RPMI8226 (cell line): ENCODE measurements at regions not wholly inside any gene's neighbourhood (a gene's known extent, or its start where the extent isn't known, plus 50 kb on each side); places are given as distances from the start of the nearest gene placed in this dataset.

ENCODE experiments used
- DNase-seq: peaks from one replicate; pipeline ENCODE4 v3.0.0-alpha.2; 2015

DNA sequence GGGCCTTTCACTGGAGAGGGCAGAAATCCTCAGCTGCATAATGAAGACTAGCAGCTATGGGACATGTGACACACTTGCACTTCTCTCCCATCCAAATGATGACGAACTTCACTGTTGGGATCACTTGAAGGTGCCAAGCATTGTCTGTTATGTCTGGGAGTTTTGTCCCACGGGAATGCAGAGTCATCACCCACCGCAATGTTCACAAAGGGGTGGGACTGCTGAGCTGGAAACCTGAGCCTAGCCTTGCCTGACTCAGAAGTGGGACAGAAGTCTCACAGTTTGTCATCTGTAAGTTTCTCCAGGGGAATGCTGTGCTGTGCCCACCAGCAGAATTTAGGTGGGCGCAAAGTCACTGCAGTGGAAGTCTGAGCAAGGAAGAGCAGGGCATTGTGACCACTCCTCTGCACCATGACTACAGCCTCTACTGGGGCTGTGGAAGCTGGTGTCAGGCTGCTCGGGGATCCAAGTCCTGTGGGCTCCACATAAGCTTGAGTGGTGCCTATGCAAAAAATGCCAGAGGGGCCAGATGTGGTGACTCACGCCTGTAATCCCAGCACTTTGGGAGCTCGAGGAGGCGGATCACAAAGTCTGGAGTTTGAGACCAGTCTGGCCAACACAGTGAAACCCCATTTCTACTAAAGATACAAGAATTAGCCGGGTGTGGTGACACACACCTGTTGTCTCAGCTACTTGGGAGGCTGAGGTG lies 472.0 kb upstream of the CNTNAP2 start:
- DNase-seq: no peak

DNA sequence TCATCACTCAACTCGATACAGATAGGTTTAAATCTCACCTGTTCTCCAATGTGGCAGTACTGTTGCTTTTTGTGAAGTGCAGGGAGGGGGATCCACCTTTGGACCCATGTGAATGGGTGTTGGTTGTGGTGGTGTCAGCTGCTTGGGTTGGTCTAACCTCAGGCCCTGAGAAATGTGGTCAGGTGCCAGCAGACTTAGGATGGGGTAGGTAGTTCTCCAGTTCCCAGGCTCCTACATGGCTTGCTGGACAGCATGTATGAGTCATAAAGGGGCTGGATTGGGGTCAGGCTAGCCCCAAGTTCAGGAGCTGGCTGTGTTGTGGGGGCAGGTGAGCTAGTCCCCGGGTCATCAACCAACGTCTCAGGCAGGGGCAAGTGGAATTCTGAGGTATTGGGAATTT lies 472.6 kb upstream of the CNTNAP2 start:
- DNase-seq: no peak

DNA sequence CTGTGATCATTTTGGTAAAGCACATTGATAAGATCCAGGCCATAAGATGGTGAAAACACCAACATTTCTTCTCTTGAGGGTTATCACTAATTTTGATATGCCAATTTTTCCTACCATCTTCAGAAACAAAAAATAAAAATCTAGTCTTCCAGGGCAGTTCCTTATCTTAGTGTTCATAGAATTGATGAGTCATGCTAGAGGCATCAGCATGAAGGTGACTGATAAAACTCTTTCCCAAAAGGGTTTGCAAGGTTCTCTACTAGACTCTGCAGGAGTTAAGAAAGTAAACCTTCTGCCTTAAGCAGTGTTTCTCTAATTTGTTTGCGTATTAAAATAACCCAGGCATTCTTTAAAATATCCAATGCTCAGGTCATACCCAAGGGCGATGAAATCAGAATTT lies 483.1 kb upstream of the CNTNAP2 start:
- no peak for DNase-seq

DNA sequence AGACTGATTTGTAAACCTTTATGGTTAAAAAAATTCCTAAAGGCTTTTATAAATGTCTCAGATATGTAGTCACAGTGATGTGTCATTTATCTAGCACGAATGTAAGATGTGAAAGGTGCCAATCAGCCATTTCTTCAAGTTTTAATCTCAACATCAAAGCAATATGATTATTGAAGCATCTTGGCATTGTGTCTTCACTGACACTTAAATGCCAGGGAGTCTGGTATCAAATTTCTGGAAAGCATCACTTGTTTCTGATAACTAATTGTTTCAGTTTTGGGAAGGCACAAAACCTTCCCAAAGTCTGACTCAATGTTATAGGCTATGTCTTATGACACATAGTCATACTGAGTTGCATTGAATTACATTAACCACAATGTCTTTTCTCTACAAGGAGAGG lies 492.0 kb upstream of the CNTNAP2 start:
- DNase-seq: no peak

DNA sequence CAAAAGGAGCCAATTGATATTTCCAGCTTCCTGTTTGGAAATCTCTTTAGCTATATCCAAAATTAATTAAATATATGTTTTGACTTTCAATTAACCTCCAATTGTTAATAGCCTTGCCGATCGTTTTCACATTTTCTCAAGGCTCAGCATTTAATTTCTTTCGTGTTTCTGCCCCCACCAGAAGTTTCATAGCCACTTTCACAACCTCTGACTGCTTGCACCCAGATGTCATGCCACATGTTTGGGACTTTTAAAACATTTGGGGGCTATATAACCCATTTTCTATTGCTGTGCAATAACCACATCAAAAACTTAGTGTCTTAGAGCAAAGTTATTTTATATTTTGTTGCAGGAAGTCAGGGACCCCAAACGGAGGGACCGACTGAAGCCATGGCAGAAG lies 510.6 kb upstream of the CNTNAP2 start:
- DNase-seq: no peak

DNA sequence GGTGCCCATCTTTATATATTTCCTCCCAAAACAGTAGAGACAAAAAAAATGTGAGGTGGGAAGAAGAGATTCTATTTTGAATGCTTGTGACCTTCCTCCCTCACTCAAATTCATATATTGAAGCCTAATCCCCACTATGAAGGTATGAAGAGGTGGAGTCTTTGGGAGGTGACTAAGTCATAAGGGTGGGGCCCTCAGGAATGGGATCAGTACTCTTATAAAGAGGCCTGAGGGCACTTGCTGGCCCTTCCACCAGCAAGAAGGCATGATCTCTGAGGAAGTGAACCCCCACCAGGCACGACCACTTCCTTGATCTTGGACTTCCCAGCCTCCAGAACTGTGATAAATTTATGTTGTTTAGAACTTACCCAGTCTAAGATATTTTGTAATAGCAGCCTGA lies 517.2 kb upstream of the CNTNAP2 start:
- DNase-seq: no peak

DNA sequence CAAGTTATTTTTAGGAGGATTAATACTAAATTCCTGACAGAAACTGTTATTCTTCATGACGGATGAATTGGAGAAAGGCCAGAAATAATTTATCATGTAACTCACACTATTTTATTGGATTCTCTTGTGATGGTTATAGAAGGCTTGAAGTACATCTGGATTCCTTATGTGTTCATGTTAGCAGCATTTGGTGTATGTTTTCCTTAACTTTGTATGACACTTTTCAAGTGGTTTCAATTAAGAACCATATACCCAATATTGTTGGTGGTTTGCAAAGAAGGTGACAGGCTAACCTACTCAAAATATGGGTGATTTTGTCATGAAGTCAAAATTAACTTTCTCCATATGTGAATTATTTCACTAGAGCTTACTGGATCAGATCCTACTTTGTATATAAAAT lies 532.2 kb upstream of the CNTNAP2 start:
- no peak for DNase-seq

DNA sequence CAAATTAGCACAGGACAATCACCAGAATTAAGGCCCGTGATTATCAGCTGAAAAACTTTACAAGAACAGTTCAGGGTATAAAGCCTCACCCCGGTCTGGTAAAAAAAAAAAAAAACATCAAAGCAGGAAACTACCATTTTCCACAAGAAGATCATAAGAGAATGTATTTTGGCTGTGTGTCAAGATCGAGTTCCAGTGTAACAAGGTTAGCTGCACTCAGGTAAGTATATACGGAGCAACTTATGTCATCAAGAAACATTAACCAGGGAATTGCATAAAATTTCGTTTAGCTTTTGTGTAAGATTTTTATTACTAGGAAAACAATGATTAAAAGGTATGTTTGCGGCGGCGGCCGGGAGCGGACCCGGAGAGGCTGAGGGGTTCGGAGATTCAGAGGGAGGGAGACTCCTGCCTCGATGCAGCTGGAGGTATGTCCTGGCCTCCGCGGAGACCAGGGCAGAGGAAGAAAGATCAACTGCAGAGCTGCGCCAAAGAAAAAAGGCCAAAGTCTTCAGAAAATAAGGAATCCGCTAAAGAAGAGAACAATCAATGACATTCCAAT lies 533.8 kb upstream of the CNTNAP2 start:
- no peak for DNase-seq

DNA sequence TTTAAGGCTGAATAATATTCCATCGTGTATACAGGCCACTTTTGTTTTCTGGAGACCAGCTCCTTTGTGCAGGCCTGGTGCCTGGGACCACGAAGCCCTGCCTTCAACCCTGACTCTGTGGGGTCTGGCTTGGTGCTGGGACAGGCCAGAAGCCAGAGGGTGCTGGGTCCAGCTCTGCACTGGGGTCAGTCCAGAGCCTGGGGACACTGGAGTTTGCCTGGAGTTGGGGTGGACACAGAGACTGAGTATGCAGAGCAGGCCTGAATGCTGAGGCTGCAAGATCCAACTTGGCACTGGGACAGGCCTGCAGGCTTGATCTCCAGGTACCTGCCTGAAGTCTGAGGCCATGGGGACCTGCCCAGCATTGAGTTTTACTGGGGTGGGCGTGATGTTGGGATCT lies 558.8 kb upstream of the CNTNAP2 start:
- no peak for DNase-seq

DNA sequence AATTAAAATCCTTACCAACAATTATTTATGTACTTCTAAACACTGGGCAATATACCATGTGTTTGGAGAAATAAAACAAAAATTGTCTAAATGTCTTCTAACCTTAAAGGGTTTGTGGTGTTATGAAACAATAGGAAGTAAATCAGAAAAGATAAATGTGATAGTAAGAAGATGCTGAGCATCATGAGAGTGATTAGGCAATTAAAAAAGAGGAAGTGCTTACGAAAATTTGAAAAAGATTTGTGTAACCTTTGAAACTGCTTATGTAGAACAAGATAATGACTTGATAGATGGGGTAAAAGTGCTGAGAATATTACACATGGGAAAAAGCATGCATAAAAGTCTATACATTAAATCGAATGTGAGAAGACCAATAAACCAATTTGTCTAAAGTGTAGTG lies 573.4 kb upstream of the CNTNAP2 start:
- no peak for DNase-seq

DNA sequence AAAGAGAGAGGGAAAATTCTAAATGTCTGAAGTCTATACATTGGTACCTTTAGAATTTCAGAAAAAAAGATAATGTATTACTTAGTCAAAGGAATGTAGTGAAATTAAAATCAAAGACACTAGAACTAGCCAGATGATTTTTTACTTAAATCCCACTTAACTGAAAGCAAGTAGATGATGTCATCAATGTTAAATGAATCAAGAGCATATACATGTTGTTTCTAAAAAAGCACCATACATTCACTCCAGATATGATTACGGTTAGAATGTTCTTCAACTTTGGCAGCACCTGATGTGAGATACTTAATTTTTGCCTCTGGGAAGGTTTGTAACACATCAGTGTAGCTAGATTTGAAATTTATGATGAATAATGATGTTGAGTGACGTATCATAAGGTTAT lies 576.7 kb upstream of the CNTNAP2 start:
- DNase-seq: no peak

DNA sequence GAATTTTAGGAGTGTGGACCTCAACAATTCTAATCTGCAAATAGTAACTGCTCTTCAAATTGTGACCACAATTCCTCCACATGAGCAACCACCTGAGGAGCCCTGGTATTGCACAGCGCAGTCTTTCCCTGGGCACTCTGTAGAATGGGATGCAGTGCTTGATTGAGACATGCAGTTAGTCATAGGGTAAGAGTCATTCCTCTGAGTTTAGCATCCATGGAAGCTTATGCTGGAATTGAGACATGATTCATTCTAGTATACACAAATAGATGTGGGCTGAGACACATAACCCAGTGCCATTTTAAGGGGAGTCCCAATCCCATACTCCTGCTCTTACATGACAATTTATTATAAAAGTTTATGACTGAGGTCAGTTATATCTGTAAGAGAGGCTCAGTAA lies 582.3 kb upstream of the CNTNAP2 start:
- DNase-seq: no peak

DNA sequence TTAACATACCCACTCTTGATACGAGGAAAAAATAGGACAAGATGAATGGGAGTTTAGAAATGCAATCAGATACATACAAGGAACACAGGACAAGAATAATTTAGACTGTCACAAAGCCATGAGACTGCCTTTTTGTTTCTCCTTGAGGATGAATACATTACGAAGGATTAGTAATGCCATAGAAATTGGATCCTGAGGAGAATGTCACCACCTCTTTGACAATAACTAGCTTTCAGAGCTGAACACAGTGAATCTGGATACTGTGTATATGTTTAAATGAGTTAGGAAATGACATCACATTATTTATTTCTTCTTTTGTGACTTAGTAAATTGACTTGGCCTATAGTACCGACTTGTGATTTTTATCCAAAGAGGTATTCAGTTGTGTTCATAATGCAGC lies 596.3 kb upstream of the CNTNAP2 start:
- no peak for DNase-seq

DNA sequence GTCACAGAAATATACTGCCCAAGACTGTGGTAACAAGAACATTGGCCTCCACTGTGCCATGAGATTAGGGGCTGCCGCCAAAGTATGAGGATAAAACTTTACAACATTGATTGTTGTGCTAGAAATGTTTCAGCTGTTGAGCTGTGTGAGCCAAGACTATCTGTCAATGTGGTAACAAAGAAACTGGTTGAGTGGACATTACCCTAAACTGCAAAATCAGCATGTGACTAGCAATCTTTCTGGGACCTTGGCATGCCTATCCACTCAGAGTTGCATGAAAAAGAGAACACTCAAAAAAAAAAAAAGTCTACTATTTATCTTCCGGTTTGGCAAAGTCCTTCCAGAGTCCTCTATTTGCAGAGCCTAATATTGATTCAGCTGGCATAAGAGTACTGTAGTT lies 605.6 kb upstream of the CNTNAP2 start:
- no peak for DNase-seq

DNA sequence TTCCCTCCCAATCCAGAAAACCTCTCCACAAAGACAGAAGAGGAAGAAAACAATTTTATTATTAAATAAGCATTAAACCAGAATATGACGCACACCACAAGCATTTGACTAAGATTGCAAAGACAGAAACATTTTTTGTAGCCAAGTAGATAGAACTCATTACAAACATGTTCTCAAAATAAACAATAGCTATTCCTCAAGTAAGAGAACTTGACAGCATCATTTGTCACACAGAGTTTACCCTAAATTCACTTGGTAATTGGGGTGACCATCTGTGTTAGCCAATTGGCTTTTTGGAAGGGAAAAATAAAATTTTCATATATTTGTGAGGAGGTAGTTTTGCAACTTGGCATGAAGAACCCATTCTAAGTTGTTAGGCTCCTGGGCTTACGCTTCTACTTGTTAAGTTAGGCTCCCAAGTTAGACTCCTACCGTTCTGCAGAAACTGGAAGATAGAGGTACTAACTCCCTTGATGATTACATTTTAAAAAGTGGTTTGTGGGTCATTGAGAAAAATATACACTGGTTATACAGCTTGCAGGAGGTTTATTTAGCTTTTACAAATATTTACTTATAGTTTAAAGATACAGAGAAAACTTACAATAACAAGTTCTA lies 618.6 kb upstream of the CNTNAP2 start:
- DNase-seq: no peak

DNA sequence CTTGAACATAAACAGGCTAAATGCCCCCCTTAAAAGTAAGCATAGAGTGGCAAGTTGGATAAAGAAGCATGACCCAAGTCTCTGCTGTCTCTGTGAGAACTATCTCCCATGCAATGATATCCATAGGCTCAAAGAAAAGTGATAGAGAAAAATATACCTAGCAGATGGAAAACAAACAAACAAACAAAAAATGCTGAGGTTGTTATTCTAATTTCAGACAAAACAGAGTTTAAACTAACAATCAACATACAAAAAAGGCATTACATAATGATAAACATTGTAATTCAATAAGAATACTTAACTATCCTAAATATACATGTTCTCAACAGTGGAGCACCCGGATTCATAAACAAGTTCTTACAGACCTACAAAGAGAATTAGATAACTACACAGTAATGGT lies 626.2 kb upstream of the CNTNAP2 start:
- DNase-seq: no peak

DNA sequence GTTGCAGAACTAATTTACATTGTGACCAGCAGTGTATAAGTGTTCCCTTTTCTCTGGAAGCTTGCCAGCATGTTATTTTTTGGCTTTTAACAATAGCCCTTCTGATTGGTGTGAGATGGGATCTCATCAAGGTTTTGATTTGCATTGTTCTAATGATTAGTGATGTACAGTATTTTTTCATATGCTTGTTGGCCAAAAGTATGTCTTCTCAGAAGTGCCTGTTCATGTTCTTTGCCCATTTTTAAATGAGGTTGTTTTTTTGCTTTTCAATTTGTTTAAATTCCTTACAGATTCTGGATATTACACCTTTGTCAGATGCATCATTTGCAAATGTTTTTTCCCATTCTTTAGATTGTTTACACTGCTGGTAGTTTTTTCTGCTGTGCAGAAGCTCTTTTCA lies 627.0 kb upstream of the CNTNAP2 start:
- DNase-seq: no peak

DNA sequence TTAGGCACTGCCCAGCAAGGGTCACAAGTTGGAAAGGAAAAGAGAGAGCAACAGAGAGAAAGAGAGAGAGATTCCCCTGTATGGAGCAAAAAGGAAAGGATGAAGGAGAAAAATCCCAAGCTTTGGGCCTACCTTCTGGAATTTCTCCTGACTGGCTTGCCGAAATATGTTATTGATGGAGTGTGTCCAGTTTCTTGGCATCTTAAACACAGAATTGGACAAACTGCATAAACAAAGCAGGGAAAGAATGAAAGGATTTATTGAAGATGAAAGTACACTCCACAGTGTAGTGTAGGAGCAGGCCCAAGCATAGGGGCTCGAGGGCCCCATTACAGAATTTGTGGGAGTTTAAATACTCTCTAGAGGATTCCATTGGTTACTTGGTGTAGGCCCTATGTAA lies 627.8 kb upstream of the CNTNAP2 start:
- DNase-seq: no peak

DNA sequence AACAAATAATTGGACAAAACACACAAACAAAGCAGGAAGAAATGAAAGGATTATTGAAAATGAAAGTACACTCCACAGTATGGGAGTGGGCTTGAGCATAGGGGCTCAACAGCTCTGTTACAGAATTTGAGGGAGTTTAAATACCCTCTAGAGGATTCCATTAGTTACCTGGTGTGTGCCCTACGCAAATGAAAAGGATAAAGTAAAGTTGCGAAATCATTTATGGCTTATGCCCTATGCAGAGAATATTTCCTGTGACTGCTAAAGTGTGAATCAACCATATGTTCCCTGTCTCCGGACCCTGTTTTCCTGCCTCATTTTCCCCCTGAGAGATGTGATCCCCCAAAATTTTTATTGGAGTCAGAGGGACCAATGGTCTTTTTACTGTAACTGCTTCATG lies 634.6 kb upstream of the CNTNAP2 start:
- no peak for DNase-seq

DNA sequence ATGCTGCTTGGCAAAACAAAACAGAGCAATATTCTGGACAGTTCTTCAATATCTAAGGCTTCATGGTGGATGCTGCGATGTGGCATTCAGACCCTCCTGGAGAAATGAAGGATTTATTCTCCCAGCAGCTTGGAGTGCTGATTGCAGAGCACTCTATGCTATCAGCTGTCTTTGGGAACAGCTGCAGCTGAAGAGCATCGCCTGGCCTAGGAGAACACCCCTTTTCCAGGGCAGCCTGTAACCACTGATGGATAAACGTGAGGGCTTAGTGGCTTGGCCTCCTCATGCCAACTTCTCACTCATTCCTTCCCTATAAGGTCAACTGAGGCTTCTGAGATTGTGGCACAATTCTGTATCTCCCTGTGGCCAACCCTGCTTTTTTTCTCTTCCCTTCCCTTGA lies 638.1 kb upstream of the CNTNAP2 start:
- DNase-seq: no peak

DNA sequence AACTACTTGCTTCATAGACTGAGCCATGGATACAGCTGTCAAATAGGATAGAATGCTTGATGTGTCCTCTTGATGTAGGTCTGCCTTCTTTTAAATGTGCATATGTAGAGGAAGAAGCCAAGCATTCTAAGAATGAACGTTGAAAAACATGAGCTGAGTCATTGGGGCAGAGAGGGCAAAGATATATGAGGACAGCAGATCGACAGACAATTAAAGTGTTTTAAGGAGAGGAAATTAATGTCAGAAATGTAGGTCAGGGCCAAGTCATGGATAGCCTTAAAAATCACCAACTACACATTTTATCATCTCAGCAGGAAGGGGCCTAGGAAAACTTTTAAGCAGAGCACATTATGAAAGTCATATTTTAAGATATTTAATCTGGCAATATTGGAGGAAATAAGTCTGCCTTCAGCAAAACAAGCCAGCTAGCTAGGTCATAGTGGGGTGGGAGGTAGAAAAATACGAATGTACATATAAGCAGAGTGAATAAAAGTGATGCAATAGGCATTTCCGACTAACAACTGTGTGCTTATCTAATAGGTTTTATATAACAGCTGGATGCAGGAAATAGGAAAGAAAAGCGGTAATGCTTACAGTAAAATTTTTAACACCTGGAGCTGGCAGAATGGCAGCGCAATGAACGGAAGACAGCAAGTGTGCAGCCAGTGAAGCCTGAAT lies 638.3 kb upstream of the TPK1 start:
- DNase-seq: no peak

DNA sequence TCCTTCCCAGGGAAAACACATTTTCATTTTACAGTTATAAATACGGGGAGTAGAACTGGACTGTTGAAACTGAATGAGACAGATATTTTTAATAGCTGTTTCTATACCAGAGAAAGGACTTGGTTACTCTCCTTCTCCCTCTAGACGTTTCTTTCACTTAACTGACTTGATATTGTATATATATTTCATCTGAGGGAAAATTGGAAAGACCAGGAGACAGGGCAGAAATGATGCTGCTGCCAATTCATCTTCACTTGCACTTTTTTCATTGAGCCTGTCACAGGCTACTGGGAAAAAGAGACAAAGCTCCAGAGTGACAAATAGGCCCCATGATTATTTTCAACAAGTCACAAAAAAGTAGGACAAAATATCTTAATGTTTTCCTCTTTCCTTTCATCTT lies 636.0 kb upstream of the TPK1 start:
- DNase-seq: no peak

DNA sequence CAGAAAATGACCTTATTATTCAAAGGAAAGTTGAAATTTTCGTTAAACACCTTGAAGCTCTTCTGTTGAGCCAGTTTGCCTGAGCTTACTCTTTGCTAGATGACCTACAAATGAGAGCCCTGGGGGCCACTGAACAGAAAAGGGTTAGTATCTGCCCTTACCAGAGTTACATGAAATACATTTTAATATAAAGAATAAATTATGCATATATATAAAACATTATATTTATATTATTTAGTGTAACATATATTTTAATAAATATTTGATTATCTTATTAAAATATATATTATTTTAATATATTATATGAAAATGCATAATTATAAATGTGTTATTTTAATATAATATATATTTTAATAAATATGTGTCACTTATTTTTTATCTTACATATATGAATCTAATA lies 628.4 kb upstream of the TPK1 start:
- no peak for DNase-seq

DNA sequence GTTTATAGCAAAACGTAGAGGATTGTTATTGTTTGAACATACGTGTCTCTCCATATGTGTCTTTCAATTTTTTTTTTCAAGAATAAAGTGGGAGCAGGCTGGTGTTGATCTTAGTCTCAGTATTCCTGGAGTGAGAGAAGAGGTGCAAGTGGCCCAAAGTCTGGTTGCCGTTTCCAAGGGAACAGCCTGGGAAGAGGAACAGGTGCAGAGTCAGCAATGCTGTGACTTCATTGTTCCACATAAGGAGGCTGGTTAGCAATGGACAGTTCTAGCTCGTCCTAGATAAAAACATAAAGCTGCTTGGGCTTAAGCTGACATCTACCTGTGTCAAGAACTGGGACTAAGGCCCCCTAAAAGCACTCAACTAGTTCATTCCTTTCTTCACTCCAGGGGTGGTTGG lies 626.6 kb upstream of the TPK1 start:
- no peak for DNase-seq
